ENCODE measurements at regions not wholly inside any gene's neighbourhood (a gene's known extent, or its start where the extent isn't known, plus 50 kb on each side); places are given as distances from the start of the nearest gene placed in this dataset.

DNA sequence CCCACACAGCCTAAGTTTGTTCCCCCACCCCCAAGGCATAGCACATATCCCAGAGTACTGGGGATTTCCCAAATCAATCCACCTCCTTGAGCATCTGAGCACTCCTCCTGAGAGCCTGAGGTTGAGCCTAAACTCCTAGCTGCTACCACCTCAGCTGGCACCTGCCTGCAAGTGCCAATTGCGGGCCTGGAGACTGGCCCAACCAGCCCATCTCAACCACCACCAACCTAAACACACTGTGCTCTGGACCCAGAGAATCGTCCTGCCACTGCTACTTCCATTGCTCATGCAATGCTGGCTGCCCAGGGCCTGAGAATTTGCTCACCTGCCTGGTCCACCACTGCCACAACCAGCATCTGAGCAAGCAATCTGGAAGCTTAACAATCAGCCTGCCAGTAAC, 177.1 kb downstream of the FGF13 start:
- no peak for DNase-seq

DNA sequence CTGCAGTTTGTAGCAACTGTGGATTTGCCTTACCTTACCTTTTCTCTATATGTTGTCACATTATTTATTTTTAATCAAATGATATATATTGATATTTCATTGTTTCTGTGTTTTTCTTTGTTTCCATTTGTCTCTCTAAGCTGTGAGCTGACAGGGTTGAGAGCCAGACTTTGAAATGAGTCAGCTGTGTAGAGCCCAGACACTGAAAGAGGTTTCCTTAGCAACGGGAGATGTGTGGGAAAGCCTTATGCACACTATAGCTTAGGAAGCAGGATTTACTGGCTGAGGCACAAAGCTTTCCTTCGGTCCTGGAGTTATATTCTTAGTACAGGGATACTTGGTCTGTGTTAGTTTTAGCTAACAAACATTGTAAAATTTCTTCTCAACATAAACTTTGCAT, 192.2 kb downstream of the FGF13 start:
- peak; percentile 63 for DNase-seq

DNA sequence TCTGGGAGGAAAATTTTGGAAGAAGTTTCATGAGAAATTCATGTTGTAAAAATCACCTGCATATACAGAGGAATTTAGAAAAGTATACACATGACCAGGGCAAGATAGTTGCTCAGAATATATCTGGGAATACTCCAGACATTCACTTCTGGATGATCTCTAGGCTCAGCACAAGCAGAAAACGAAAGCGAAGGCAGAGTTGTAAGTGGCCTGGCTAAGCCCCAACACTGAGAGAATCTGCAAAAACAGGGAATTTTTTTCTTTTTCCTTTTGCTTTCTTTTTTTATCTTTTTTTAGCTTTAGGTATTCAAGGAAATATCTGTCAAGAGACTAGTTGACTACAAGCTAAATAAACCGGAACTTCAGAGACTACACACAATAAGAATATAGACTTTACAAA, 207.2 kb downstream of the FGF13 start:
- no peak for DNase-seq

DNA sequence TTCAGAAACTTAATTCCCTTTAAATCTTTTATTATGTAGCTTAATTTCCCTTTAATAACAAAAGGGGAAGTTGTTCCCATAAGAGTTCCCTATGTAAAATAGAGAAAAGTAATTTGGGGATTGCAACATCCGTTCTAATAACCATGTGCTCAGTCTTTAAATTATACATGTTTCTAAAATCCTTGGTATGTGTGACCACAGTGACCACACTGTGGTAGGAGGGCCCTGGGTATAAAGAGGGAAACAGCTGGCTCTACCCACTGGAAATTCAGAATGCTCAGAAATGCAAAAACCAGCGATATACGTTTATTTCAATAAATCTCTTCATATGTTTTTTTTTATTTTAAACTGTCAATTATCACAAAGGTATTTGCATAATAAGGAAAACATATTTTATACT, 219.1 kb downstream of the FGF13 start:
- DNase-seq = no peak

DNA sequence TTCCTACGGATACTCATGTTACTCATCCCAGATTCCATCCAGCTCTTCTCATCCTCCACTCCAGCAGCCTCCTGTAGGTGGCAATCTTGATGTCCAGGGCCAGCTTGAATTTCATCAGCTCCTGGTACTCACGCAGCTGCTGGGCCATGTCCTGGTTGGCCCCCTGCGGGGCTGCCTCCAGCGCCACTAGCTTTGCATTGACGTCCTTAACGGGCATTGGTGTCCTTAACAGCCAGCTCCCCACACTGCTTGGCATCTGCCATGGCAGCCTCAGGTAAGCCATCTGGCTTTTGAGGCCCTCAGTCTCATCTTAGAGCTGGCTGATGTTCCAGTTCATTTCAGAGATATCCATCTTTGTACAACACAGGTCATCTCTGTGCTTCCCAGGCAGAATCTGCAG, 223.7 kb downstream of the FGF13 start:
- DNase-seq = no peak

DNA sequence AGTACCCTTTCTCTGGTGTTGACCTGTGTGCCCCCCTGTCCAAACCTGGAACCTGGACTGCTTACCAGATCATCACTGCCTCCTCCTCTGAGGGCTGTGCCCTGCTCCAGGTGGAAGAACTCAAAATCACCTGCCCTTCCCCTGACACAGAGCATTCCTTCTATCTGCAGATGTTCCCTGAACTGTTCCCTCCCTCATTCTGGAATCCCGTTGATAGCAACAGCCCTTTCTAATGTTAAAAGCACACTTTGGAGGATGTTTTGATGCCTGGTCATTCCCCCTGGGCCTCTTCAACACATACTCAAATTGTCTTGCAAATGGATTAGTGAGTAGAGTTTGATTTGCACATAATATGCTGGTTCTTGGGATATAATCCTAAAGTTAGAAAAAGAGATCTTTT, 225.8 kb downstream of the FGF13 start:
- no peak for DNase-seq

DNA sequence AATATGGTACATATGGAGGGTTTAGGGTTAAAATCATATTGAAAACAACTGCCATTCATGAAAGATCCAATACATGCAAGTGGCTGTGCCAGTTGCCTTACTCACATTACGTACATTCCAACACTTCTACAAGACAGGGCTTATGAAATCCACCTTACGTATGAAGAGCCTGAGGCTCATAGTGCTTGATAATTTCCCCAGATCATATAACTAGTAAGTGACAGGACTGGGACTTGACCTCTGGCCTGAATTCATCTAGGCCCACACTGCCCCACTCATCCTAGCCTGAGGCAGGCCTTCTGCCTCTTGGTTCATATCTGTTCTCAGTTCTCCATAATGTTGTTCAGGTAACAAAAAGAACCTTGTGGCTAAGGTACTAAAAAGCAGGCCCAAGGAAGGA, 226.3 kb downstream of the FGF13 start:
- no peak for DNase-seq

DNA sequence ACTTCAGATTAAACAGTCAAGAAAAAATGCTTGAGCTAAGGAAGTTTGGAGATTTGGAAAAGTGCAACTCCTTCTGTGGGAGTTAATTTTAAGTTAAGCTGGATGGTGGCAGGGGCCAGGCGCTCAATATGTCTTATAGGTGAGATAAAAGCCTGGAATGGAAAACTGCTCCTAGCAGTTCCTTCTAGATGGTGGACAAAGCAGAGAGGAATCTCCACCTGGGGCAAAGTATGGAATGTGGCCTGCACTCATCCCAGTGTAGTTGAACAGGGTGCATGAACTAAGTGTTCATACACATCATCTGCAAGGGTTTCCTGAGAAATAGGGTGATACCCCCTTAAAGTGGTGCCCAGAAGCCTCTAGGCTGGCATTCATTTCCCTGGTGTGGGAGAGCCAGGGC, 227.1 kb downstream of the FGF13 start:
- DNase-seq = no peak

DNA sequence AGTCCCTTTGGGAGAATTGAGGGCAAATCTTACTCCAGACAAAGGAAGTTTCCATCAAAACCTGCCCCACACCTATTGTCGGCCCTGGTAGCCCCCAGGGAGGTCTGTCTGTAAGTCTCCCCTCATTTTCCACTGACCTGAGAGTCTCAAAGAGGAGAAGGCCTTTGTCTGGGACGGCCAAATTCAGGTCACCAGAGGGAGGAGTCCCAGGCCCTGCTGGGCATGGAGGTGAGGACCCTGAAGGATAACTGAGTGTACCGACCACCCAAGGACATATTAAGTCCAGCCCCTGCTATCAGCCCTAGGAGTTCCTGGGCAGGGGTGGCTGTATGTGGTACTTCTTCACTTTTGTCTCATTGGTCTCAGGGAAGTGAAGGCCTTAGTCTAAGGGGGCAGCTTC, 229.9 kb downstream of the FGF13 start:
- no peak for DNase-seq

DNA sequence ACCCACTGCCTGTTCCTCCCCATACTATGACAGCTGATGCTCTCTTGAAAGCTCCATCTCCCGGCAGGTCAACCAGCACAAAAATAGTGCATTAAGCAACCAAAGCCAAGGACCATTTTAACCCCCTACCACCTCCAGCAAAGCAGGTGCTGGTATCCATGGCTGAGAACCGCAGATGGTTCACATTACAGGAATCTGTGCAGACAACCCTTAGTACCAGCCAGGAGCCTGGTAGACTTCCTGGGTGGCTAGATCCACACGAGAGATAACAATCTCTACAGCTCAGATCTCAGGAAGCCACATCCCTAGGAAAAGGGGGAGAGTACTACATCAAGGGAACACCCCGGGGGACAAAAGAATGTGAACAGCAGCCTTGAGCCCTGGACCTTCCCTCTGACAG, 248.0 kb downstream of the FGF13 start:
- DNase-seq = no peak

All from NCI-H774 (cell line).